ENCODE measurements at regions not wholly inside any gene's neighbourhood (a gene's known extent, or its start where the extent isn't known, plus 50 kb on each side); places are given as distances from the start of the nearest gene placed in this dataset.

DNA sequence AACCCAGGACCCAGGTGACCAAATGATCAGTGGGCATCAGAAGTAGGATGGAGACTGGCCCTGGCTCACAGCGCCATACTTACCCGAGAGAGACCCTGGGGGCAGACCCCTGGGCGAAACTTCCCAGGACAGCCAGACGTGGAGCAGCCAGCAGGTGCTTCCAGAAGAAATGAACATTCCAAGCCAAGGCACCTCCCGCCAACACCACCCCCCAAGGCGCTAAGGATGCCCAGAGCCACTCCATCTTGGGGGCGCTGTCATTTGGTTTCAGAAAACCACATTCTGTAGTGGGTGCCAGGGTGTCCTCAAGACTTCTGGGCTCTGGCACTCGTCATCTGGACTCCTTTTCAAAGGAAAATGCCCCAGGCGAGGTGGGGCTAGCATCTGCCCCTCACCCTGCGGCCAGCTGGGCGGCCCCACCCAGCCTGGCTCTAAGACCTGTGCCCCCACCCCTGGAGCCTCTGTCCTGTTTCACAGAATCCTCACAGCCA is 98.8 kb downstream of the RIPK4 start:
- TF ChIP-seq, protein P1, sequence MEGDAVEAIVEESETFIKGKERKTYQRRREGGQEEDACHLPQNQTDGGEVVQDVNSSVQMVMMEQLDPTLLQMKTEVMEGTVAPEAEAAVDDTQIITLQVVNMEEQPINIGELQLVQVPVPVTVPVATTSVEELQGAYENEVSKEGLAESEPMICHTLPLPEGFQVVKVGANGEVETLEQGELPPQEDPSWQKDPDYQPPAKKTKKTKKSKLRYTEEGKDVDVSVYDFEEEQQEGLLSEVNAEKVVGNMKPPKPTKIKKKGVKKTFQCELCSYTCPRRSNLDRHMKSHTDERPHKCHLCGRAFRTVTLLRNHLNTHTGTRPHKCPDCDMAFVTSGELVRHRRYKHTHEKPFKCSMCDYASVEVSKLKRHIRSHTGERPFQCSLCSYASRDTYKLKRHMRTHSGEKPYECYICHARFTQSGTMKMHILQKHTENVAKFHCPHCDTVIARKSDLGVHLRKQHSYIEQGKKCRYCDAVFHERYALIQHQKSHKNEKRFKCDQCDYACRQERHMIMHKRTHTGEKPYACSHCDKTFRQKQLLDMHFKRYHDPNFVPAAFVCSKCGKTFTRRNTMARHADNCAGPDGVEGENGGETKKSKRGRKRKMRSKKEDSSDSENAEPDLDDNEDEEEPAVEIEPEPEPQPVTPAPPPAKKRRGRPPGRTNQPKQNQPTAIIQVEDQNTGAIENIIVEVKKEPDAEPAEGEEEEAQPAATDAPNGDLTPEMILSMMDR (IDR thresholded peaks at IDR 0.05; ENCODE audit: low read depth, low read length) = no peak
- in situ Hi-C loops (cut with HindIII; ENCODE audit: low sequenced_read_pairs) = no loop called here
- H3K4me3 ChIP-seq (ENCODE audit: low read depth, low read length) = no peak overlapping the region
- no peak for DNase-seq (ENCODE audit: low read depth, low spot score)

DNA sequence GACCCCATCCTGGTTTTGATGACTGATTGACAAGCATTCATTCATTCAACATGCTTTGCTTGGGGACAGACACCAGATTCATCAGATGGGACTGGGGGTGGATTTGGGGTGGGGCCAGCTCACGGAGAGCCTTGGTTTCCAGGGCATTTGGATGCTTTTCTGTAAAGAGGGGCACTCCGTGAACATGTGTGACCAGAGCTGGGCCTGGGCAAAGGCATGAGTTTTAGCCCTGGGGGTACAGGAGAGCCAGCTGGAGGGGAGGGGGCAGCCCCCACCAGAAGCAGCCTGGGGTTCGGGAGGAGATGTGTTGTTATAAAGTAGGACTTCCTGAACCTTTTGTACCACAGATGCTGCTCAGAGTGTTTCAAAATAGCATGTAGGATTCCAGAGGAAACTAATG is 99.7 kb downstream of the RIPK4 start:
- in situ Hi-C loops (cut with HindIII; ENCODE audit: low sequenced_read_pairs) = no loop called here
- no peak for DNase-seq (ENCODE audit: low read depth, low spot score)
- TF ChIP-seq, protein P1 (IDR thresholded peaks at IDR 0.05; ENCODE audit: low read depth, low read length) = no peak
- H3K4me3 ChIP-seq (ENCODE audit: low read depth, low read length) = no peak overlapping the region

- in situ Hi-C loops (cut with HindIII; ENCODE audit: low sequenced_read_pairs) = no loop called here
- TF ChIP-seq, protein P1 (IDR thresholded peaks at IDR 0.05; ENCODE audit: low read depth, low read length) = no peak
- DNase-seq (ENCODE audit: low read depth, low spot score) = no peak
- no peak overlapping the region for H3K4me3 ChIP-seq (ENCODE audit: low read depth, low read length)
Measured at GRCh38 chr21:41666641-41667081, 100.2 kb downstream of the RIPK4 start.

- in situ Hi-C loops (cut with HindIII; ENCODE audit: low sequenced_read_pairs) = no loop called here
Measured at GRCh38 chr21:41665766-41666595, 100.9 kb downstream of the RIPK4 start.

GRCh38 chr21:41664881-41665765 is 101.7 kb downstream of the RIPK4 start:
- in situ Hi-C loops (cut with HindIII; ENCODE audit: low sequenced_read_pairs) = no loop called here
- no peak overlapping the region for H3K4me3 ChIP-seq (ENCODE audit: low read depth, low read length)
- DNase-seq (ENCODE audit: low read depth, low spot score) = peak; percentile 48
- TF ChIP-seq, protein P1 (IDR thresholded peaks at IDR 0.05; ENCODE audit: low read depth, low read length) = no peak

More at GRCh38 chr21:41665766-41666595, 100.9 kb downstream of the RIPK4 start:
- DNase-seq (ENCODE audit: low read depth, low spot score) = no peak
- TF ChIP-seq, protein P1 (IDR thresholded peaks at IDR 0.05; ENCODE audit: low read depth, low read length) = no peak
- no peak overlapping the region for H3K4me3 ChIP-seq (ENCODE audit: low read depth, low read length)
